ENCODE measurements at regions not wholly inside any gene's neighbourhood (a gene's known extent, or its start where the extent isn't known, plus 50 kb on each side); places are given as distances from the start of the nearest gene placed in this dataset.
"Not testable (repeated sequence)": the region's sequence is repeated elsewhere in the genome, so short reads cannot be mapped to it uniquely, and the experiment has no call there.

DNA sequence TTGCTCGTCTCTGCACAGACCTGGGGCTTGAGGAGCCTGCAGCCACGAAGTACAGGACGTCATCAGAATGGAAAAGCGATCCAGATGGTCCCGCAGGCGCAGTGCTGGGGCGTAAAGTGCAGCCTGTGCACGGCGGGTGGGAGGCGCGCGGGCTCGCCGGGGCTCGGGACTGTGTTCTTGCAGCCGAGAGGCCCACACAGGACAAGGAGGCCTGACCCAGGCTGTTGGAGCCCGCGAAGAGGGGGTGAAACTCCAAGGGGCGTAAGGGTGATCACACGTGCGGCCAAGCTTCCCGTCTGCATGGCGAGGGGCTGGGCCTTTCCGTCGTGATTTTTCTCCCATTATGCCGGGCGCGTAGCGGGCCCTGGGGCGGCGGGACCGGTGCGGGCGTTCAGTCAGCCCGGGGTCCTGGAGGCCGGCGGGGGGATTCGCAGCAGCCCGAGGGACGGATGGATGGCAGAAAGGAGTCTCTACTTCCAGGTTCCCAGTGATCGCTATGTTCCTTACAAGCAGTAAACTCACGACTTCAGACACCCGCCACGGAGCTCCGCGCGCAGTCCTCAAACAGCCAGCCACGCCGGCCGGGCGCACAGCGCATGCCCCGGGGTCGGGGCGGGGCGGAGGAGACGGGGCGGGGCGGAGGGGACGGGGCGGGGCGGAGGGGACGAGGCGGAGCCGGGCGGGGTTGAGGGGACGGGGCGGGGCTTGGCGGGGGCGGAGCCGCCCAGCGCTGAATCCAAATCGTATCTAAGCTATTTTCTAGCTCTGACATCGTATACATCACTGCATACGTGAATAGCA, 141.0 kb upstream of the KCNJ18 start:
- DNase-seq (ENCODE audit: low read depth): peak; percentile 17

DNA sequence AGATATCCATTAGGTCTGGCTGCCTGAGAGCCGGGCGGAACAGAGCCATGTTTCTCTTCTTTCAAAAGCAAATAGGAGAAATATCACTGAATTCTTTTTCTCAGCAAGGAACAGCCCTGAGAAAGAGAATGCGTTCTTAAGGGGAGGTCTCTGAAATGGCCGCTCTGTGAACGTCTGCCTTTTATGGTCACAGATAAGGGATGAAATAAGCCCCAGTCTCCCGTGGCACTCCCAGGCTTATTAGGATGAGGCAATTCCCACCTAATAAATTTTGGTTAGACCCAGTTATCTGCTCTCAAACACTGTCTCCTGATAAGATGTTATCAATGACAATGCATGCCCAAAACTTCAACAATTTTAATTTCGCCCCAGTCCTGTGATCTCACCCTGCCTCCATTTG, 133.4 kb upstream of the KCNJ18 start:
- not testable (repeated sequence) for DNase-seq (ENCODE audit: low read depth)

DNA sequence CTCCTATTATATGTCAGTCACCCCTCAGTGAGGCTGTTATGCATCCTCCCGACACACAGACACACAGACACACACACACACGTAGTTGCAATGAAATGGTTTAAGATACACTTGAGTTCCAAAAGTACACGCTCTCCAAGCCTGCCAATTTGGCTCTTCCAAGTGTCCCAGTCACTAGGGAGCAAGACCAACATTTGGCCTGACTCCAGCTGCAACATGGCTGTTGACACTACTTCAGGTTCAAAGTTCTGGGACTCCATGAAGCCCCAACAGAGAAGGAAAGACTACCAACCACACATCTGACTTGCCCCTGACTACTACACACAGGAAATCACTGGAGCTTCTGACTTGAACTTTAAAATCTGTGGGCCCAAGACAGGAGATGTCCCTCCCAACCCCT, 128.1 kb upstream of the KCNJ18 start:
- DNase-seq (ENCODE audit: low read depth): no peak

DNA sequence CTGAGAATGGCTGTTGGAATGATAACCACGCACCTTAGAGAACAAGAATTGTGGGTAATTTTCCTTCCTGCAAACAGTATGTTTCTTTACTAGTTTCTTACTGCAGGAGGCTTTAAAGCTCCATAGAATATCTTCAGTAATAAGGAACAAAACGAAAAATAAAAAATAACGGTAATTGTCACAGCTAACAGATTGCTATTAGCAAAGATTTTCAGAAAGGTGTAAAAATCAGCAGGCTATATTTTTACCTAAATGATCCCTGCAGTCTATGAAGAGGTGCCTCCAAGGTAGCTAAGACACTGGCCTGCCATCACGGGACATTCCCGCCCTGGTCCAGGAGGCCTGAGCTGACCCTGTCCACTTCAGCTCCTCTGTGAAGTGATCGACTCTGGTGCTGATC, 127.6 kb upstream of the KCNJ18 start:
- not testable (repeated sequence) for DNase-seq (ENCODE audit: low read depth)

DNA sequence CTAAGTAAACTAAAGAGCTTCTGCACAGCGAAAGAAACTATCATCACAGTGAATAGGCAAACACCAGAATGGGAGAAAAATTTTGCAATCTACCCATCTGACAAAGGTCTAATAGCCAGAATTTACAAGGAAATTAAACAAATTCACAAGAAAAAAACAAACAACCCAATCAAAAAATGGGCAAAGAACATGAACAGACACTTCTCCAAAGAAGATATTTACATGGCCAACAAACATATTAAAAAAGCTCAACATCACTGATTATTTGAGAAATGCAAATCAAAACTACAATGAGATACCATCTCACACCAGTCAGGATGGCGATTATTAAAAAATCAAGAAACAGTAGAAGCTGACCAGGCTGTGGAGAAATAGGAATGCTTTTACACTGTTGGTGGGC, 121.9 kb upstream of the KCNJ18 start:
- not testable (repeated sequence) for DNase-seq (ENCODE audit: low read depth)

DNA sequence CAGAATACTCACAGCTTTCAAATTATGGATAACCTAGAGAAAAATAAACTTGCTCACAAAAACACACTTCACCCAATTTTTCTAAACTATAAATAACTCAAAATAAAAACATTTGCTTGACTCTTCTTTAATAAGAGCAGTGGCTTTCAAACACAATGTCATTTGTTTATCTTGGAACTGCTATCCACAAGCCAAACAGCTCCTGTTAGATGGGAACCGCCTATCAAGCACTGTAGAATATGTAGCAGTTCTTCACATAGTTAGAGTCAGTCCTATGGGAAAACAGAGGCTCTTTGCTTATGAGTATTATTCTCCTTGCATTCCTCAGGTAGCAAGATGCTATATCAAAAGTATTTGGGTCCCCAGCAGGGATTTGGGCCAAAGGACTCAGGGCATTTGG, 120.2 kb upstream of the KCNJ18 start:
- not testable (repeated sequence) for DNase-seq (ENCODE audit: low read depth)

DNA sequence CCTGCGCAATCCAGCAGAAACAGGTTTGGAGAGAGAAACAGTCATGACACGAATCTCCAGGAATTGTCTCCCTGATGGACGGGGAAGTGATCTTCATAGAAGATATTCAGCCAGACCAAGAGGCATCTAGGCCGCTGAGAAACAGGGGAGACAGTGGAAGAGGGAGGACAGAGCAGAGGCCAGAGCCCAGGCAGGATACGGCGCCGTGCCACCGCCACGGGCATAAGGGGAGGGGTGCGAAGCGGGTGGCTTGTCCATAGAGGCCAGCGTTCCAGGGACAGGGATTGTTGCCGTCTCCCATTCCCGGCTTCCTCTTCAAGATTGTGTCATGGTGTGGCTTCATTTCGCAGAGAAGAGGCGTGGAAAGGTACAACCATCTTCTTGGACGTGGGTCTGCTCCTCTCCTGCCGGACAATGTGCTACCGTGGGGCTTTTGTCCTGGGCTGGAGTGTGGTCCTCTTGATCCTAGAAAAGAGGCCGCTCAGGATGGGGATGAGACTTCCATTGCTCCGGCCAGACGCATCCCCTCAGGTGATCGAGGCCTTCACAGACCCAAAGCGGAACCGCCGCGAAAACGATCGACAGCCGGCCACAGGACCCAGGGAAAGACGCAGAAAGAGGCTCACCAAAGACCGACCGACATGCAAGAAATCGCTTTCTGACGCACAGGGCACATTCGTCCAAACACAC, 118.9 kb upstream of the KCNJ18 start:
- DNase-seq (ENCODE audit: low read depth): not testable (repeated sequence)

DNA sequence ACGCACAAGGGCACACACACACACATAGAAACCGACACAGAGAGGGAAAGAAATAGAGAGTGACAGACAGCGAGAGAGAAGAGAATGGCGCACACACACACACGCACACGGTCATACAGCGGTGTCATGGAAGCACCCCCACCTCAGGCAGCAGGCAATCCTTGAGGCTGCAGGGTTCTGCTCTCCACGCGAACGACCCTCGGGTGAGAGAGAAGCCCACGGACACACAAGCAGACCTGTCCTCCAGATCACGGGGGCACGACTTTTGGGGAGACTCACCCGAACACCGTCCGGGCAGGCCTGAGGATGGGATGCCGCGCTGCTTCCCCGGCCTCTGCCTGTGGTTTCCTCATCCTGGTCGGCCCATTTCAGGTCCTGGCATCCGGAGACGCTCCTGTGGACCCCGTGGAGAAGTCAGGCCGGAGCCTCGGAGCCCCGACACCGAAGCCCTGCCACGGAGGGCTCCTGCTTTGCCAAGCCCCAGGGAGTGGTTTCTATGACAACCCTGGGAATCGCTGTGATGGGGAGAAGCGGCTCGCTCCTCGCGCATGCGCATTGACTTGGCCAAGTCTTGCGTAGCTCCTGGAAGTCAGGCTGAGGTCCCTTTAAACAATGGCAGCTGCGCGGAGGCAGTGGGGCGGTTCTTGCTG, 118.2 kb upstream of the KCNJ18 start:
- no peak for DNase-seq (ENCODE audit: low read depth)

DNA sequence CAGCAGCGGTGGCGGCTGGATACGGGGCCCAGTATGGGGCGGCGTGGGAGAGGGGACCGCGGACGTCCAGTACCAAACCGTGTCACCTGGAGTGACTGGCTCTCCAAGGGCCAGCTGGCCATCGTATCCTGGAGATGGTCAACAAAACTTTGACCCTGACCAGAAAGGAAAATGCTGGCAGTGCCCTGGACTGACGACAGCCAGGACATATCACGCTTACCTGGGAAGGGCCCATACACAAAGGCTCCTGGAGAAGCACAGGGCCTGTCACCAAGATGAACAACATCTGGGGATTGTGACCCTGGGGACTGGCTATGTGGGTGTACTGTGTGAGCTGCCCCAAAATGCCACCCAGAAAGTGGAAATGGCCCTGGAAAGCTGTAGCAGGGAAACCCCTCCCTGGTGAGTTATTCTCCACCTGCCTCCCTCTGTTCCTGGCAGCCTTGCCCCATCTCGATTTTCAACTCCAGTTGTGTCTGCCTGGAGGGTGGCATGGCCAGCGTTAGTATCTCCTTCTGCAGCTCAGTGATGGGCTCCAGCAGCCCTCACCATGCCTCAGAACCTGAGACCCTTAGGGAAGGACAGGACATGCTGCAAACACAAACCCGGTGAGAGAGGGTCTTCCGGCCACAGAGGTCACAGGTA, 117.6 kb upstream of the KCNJ18 start:
- not testable (repeated sequence) for DNase-seq (ENCODE audit: low read depth)

DNA sequence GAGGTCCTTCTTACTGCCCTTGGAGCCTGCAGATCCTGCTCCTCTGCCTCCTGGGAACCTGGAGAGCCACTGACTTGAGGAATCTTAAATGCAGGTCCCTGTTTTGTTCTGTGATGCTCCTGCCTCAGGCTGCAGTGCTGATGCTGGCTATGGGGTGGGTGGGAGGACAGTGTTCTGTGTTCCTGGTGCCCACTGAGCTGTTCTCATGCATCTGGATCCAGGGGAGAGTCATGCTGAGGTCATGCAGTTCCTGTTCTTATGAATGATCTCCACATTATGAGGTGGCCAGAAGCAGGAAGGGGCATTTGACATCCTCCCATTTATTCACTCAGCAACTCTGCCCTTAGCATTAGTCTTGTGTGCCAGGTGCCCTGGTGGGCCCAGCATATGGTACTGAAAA, 113.5 kb upstream of the KCNJ18 start:
- DNase-seq (ENCODE audit: low read depth): not testable (repeated sequence)

DNA sequence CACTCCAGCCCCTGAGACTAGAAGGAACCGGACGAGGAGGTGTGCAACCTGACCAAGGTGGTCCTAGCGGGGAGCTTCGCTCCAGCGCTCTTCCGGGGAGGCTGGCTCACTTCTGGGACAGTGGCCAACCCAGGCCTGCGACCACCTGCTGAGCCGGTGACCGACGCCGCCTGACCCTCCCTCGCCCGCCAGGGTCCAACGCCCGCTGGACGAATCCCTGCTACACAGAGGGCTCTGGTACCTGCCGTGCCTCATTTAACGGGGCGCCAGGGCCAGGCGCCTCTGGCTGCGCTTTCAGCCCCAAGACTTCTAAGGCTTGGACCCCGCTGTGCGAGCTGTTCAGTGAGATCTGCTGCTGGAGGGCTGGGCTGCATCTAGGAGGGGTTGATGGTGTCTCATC, 99.5 kb upstream of the KCNJ18 start:
- DNase-seq (ENCODE audit: low read depth): no peak

DNA sequence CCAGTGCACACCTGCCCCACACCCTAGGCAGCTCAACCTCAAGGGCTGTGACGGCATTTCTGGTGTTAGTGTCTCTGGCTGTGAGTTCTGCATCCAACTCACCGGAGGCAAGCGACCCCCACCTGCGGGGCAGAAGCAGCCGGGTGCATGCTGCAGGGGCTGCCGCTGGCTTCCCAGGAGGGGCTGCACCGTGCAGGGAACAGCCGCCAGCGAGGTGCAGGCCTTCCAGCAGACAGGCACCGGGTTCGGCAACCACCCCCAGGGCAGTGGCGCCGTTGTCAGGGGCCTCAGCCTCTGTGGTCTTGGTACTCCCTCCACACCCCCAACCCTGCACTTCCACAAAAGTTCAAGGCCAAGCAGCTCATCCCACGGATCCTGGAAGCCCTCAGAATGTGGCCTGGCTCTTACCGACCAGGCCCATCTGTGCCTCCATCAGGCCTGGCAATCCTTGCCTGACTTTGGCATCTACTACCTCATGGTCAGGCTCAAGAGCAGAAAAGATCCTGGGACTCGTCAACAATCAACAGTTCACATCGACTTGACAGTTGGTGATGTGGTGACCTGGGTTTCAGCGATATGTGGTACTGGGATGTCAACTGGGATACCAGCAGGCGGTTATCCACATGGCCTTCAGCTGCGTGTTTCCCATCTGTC, 98.7 kb upstream of the KCNJ18 start:
- DNase-seq (ENCODE audit: low read depth): not testable (repeated sequence)

DNA sequence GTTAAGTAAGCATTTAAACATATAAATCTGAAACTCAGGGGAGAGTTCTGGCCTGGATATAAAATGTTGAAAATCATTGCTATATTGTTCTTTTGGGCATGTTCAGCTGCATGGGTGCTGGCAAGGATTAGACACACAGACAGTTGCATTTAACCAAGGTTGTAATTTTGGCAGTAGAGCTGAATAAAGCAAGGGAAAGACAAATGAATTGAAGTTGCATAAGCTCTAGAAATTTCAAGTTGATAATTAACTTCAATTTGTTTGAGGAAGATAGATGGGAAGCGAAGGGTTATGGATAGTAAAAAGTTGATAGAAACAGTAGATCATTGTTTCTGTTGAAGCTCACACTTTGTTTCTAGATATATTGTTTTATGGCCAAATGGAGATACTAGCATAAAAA, 97.2 kb upstream of the KCNJ18 start:
- DNase-seq (ENCODE audit: low read depth): no peak

DNA sequence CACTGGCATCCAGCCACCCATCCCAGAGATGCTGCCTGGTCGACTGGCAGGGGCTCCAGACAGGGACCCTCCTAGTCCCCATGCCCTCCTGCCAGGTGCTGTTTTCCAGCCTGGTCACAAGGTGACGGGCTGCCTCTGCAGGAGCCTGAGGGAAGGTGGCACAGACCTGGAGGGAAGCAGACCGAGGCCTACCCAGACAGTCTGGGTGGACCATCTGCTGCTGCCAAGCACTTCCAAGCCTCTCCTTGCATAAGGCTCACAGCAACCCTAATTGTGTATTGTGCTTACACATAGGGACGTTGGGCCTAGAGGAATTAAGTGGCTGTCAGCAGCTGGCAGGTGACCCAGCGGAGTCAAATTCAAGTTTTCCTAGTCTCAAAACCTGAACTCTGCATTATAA, 90.1 kb upstream of the KCNJ18 start:
- no peak for DNase-seq (ENCODE audit: low read depth)

DNA sequence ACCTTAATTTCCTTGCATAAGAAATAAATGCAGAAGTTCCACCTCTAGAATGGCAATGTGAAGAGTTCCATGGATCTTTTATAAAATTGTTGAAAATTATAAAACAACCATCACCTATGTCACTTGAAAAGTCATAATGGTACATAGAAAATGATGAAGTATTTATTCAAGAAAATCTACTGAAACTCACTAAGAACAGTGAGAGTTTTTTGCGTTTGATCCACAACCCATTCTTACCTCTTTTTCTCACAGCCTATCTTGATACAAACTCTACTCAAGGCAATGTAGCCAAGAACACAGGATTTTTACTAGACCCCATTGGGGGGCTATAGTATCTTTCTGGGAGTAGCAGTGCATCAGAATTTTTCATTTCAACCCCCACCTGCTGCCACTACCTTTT, 89.0 kb upstream of the KCNJ18 start:
- DNase-seq (ENCODE audit: low read depth): not testable (repeated sequence)

DNA sequence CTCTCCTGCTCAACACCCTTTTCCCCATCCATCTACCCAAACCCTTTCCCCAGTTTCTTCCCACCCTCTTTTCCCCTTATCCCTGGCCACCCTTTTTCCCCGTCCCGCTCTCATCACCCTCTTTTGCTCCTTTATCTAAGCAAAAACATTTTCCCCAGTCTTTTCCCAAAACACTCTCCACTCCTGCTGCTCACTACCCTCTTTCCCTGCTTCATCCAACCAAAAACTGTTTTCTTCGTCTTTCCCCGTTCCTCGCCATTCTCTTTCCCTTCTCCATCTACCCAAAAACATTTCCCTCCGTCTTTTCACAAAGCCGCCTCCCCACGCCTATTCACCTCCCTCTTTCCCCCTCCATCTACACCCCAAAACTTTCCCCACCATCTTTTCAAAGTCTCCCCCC, 80.9 kb upstream of the KCNJ18 start:
- DNase-seq (ENCODE audit: low read depth): not testable (repeated sequence)

DNA sequence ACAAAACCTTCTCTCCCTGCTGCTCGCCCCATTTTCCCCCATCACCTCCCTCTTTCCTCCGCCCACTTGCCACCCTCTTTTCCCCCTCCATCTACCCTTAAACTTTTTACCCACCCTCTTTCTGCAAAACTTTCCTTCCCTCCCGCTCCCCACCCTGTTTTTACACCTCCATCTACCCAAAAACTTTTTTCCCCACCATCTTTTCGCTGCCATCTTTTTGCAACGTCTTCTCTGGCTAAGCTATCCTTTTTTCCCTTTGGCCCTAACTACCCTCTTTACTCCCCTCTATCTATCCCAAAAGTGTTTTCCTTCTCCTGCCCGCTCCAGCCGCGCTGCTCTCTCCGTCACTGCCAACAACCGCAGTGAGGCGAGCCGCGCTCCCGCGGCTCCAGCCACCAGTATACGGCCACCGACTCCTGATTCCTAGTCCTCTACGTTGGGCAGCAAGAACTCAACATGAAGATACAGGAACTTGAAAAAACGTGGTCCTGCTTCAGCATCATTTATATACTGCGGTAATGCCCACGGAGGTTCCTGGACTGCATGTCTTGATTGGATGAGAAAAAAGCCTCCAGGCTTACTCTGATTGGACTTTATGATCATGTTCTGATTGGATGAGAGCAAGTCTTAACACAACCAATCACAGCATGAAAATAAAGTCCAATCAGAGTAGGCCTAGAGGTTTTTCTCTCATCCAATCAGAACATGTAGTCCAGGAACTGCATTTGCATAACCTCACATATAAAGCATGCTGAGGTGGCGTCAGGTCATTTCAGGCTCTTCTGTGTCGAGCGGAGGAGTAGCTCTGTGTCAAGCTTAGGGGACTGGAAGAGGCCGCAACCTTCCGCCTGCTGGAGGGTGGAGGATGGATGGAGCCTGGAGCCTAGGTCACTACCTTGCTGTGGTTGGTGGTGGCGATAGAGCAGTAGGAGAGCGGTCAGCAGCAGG, 79.9 kb upstream of the KCNJ18 start:
- DNase-seq (ENCODE audit: low read depth): not testable (repeated sequence)

DNA sequence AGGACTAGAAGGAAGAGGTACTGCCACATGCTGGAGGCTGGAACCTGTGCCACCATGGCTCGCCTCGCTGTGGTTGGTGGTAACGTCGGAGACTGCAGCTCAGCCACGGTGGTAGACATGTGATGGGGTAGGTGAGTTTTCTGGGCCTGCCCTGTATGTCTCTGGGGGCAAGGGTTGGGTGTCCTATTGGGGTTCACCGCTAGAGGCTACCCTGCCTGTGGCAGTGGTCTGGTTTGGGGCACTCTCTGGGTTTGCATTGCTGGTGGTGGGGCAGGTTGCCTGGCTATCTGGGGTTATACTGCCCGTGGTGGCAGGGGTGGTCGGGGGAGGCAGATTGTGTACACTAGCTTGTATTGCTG, 79.3 kb upstream of the KCNJ18 start:
- no peak for DNase-seq (ENCODE audit: low read depth)

DNA sequence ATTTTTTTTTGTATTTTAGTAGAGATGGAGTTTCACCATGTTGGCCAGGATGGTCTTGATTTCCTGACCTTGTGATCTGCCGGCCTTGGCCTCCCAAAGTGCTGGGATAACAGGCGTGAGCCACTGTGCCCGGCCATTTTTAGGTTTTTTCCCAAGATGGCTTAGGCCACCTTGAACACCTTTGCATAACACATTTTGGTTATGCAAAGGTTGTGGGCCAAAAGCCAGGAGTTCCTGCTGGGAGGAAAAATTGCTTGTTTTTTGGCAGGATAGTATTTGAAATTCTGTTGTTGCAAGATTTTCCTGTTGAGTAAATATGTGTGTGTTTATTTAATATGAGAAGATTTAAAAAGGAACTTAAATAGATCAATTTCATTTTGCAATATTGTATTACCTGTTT, 65.3 kb upstream of the KCNJ18 start:
- DNase-seq (ENCODE audit: low read depth): not testable (repeated sequence)

All from CMK (cell line).